Kidney (tissue), 13 donors: ENCODE measurements at regions not wholly inside any gene's neighbourhood (a gene's known extent, or its start where the extent isn't known, plus 50 kb on each side); places are given as distances from the start of the nearest gene placed in this dataset.
A peak's percentile ranks its signal among the peaks of the same experiment; 100 is the strongest.

Experiments used
- DNase-seq, 5 donors: peaks; one replicate each; pipeline ENCODE4 v3.0.0-alpha.2; 2013 to 2020
- FAIRE-seq: peaks from 2 replicates; lab custom pipeline; 2012; peaks lifted over from hg19 to GRCh38; lab: Jason Lieb, UNC
- H3K27ac ChIP-seq, 2 donors: one replicate each; pipeline ENCODE4 v1.7.0; 2013; ENCODE audit warnings: low read depth in 2 of 2, low read length in 2 of 2, inconsistent platforms in 1 of 2
- H3K27me3 ChIP-seq: one replicate; pipeline ENCODE4 v1.7.1; 2013; ENCODE audit warnings: low read length, inconsistent platforms; ENCODE audit not compliant: control insufficient read depth, insufficient read depth
- H3K36me3 ChIP-seq, 3 donors: one replicate each; pipeline versions ENCODE4 v1.7.0 to v1.7.1; 2013; ENCODE audit warnings: low read length in 3 of 3, control low read depth in 1 of 3, inconsistent platforms in 1 of 3; ENCODE audit not compliant: insufficient read depth in 3 of 3, control insufficient read depth in 2 of 3
- H3K4me1 ChIP-seq, 3 donors: one replicate each; pipeline versions ENCODE4 v1.7.0 to v1.7.1; 2013; ENCODE audit warnings: low read length in 3 of 3, inconsistent platforms in 1 of 3, low read depth in 1 of 3; ENCODE audit not compliant: control insufficient read depth in 2 of 3, insufficient read depth in 2 of 3
- H3K4me3 ChIP-seq, 3 donors: one replicate each; pipeline versions ENCODE4 v1.7.0 to v1.8.1; 2013; ENCODE audit warnings: low read length in 3 of 3, control low read depth in 1 of 3, inconsistent platforms in 1 of 3
- H3K9ac ChIP-seq, 3 donors: one replicate each; pipeline versions ENCODE4 v1.7.0 to v1.7.1; 2013; ENCODE audit warnings: low read length in 3 of 3, control low read depth in 1 of 3, inconsistent platforms in 1 of 3
- H3K9me3 ChIP-seq, 3 donors: one replicate each; pipeline versions ENCODE4 v1.7.0 to v1.7.1; 2013; ENCODE audit warnings: low read length in 3 of 3, control low read depth in 1 of 3, inconsistent platforms in 1 of 3; ENCODE audit not compliant: control insufficient read depth in 2 of 3, insufficient read depth in 1 of 3
- intact Hi-C: fragments of 100-400 bp; cut with DNase I; formaldehyde crosslinking; loops from one replicate; pipeline ENCODE4 v1.11.1; 2022
- TF ChIP-seq, protein P1 (sequence below): IDR thresholded peaks from 3 replicates; pipeline ENCODE4 v1.5.1; 2012; ENCODE audit warnings: mild to moderate bottlenecking, moderate library complexity, borderline replicate concordance; ENCODE audit not compliant: insufficient read depth; ENCODE audit errors: extremely low read depth
- donor health status: control.
- donor health status: control.
- donor health status: control.
- donor health status: control.
- donor health status: control.
- donor health status: DM: yes; HTN: yes; CAD: no.
- donor health status: Normal renal cell carcinoma (clear cell type).

GRCh38 chr11:112316971-112317370, 56.3 kb upstream of the PLET1 start:
- DNase-seq (peak in 1 of 5 donors; percentile 41), FAIRE-seq (no peak)
- Histone ChIP-seq H3K27ac (no peak overlapping the region), H3K4me1 (peaks cover 0 to 10% (median 7%) of the 10 kb centered on the region in 3 donors), H3K9ac (no peak overlapping the region), H3K27me3 (no peaks in the 10 kb centered on the region), H3K4me3 (no peak overlapping the region), H3K36me3 (no peaks in the 10 kb centered on the region), H3K9me3 (no peaks in the 10 kb centered on the region)
- intact Hi-C loops: no loop called here
- TF ChIP-seq, protein P1, sequence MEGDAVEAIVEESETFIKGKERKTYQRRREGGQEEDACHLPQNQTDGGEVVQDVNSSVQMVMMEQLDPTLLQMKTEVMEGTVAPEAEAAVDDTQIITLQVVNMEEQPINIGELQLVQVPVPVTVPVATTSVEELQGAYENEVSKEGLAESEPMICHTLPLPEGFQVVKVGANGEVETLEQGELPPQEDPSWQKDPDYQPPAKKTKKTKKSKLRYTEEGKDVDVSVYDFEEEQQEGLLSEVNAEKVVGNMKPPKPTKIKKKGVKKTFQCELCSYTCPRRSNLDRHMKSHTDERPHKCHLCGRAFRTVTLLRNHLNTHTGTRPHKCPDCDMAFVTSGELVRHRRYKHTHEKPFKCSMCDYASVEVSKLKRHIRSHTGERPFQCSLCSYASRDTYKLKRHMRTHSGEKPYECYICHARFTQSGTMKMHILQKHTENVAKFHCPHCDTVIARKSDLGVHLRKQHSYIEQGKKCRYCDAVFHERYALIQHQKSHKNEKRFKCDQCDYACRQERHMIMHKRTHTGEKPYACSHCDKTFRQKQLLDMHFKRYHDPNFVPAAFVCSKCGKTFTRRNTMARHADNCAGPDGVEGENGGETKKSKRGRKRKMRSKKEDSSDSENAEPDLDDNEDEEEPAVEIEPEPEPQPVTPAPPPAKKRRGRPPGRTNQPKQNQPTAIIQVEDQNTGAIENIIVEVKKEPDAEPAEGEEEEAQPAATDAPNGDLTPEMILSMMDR: no peak

DNA sequence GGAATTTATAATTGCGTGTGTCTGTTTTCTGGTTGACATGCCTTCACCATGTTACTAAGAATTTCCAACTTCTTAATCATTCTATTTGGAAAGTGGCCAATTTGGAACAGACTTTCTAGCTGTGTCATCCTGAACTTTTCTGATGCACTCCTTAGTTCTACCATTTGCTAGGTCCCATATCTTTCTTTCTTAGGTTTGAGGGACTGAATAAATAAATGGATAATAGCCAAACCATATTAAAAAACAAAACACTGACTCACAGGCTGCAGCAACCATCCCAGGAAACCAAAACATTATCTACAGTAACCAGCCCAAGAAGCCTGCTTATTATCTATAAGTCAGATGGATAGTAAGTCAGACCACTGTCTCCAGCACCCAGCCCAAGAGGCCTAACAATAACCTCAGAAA, 57.5 kb upstream of the PLET1 start:
- Histone ChIP-seq H3K27ac (no peak overlapping the region), H3K27me3 (no peaks in the 10 kb centered on the region), H3K36me3 (no peaks in the 10 kb centered on the region), H3K4me3 (no peak overlapping the region), H3K9me3 (no peaks in the 10 kb centered on the region), H3K9ac (no peak overlapping the region), H3K4me1 (peaks cover 0 to 10% (median 7%) of the 10 kb centered on the region in 3 donors)
- no peak for FAIRE-seq
- TF ChIP-seq, protein P1: no peak
- intact Hi-C loops: no loop called here
- DNase-seq: no peak

DNA sequence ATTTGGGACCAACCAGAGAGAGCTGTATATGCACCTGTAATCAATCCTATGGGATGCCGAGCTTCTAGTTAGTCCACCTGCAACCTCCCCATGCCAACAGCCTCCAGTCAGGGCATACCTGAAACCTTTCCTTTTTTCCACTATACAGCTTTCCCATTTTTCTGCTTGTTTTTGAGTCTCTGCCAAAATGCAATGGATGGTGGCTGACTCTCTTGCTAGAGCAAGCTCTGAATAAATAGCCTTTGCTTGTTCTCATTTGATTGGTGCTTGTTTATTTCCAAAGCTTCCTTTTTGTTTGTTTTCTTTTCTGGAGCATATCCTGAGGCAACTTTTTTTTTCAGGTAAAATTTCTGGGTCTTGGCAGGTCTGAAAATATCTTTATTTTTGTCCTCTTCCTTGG, 58.0 kb upstream of the PLET1 start:
- no peak overlapping the region for H3K27ac ChIP-seq
- no peaks in the 10 kb centered on the region for H3K9me3 ChIP-seq
- H3K4me3 ChIP-seq: no peak overlapping the region
- H3K27me3 ChIP-seq: no peaks in the 10 kb centered on the region
- peaks cover 0 to 10% (median 7%) of the 10 kb centered on the region in 3 donors for H3K4me1 ChIP-seq
- no peak for DNase-seq
- intact Hi-C loops: no loop called here
- TF ChIP-seq, protein P1: no peak
- no peaks in the 10 kb centered on the region for H3K36me3 ChIP-seq
- FAIRE-seq: no peak
- H3K9ac ChIP-seq: no peak overlapping the region

GRCh38 chr11:112320668-112321067, 60.0 kb upstream of the PLET1 start:
- H3K4me3 ChIP-seq: no peak overlapping the region
- no peaks in the 10 kb centered on the region for H3K9me3 ChIP-seq
- no peaks in the 10 kb centered on the region for H3K36me3 ChIP-seq
- no peak for FAIRE-seq
- no peak overlapping the region for H3K9ac ChIP-seq
- DNase-seq: peak; percentile 54 to 83 (median 60)
- peaks cover 0 to 10% (median 7%) of the 10 kb centered on the region in 3 donors for H3K4me1 ChIP-seq
- intact Hi-C loops: no loop called here
- no peak overlapping the region for H3K27ac ChIP-seq
- H3K27me3 ChIP-seq: no peaks in the 10 kb centered on the region
- TF ChIP-seq, protein P1: no peak
